Stimulated activated CD4-positive, alpha-beta T cell treated with anti-CD3 and anti-CD28 coated beads, Interleukin-4, amount 100 ng/mL, for 1 hour (primary cell): ENCODE measurements at regions not wholly inside any gene's neighbourhood (a gene's known extent, or its start where the extent isn't known, plus 50 kb on each side); places are given as distances from the start of the nearest gene placed in this dataset.
"Not testable (repeated sequence)": the region's sequence is repeated elsewhere in the genome, so short reads cannot be mapped to it uniquely, and the experiment has no call there.

Experiments used
- DNase-seq: peaks from one replicate; pipeline ENCODE4 v3.0.0-alpha.2; 2020

GRCh38 chr3:5035113-5035512 is 55.9 kb downstream of the BHLHE40 start:
- DNase-seq: no peak

GRCh38 chr3:5035692-5036391 is 56.6 kb downstream of the BHLHE40 start:
- no peak for DNase-seq

GRCh38 chr3:5036392-5036766 is 57.1 kb downstream of the BHLHE40 start:
- no peak for DNase-seq

GRCh38 chr3:5036858-5037257 is 57.6 kb downstream of the BHLHE40 start:
- DNase-seq: no peak

GRCh38 chr3:5039585-5039984 is 60.3 kb downstream of the BHLHE40 start:
- DNase-seq: no peak

- no peak for DNase-seq
Observed at GRCh38 chr3:5041315-5041714, 62.1 kb downstream of the BHLHE40 start.

- no peak for DNase-seq
Observed at GRCh38 chr3:5045961-5046360, 66.7 kb downstream of the BHLHE40 start.

- DNase-seq: no peak
Observed at GRCh38 chr3:5047764-5048419, 68.7 kb downstream of the BHLHE40 start.

- DNase-seq: no peak
Observed at GRCh38 chr3:5051772-5052171, 70.3 kb upstream of the ARL8B start.

- no peak for DNase-seq
Observed at GRCh38 chr3:5052247-5052646, 69.8 kb upstream of the ARL8B start.

- no peak for DNase-seq
Observed at GRCh38 chr3:5053021-5053831, 68.9 kb upstream of the ARL8B start.

GRCh38 chr3:5054098-5054497 is 68.0 kb upstream of the ARL8B start:
- DNase-seq: no peak

- DNase-seq: not testable (repeated sequence)
Observed at GRCh38 chr3:5054579-5054978, 67.5 kb upstream of the ARL8B start.

GRCh38 chr3:5055357-5056110 is 66.6 kb upstream of the ARL8B start:
- DNase-seq: no peak

- no peak for DNase-seq
Observed at GRCh38 chr3:5056111-5056391, 66.0 kb upstream of the ARL8B start.

- no peak for DNase-seq
Observed at GRCh38 chr3:5057272-5057671, 64.8 kb upstream of the ARL8B start.

- DNase-seq: peak; percentile 59
Observed at GRCh38 chr3:5057857-5058324, 64.2 kb upstream of the ARL8B start.

- DNase-seq: no peak
Observed at GRCh38 chr3:5058471-5058951, 63.6 kb upstream of the ARL8B start.

- DNase-seq: no peak
Observed at GRCh38 chr3:5059782-5060181, 62.3 kb upstream of the ARL8B start.

GRCh38 chr3:5061218-5061569 is 60.9 kb upstream of the ARL8B start:
- no peak for DNase-seq

GRCh38 chr3:5063724-5064123 is 58.4 kb upstream of the ARL8B start:
- DNase-seq: no peak

GRCh38 chr3:5068531-5069050 is 53.5 kb upstream of the ARL8B start:
- no peak for DNase-seq

- DNase-seq: no peak
Observed at GRCh38 chr3:5069627-5070026, 52.5 kb upstream of the ARL8B start.
